PC-3 (cell line): ENCODE measurements at regions not wholly inside any gene's neighbourhood (a gene's known extent, or its start where the extent isn't known, plus 50 kb on each side); places are given as distances from the start of the nearest gene placed in this dataset.

Experiments used
- EZH2 ChIP-seq: fragments of 300-600 bp; sonication (generic); IDR thresholded peaks from one replicate; pipeline ENCODE4 v1.6.1; 2017; ENCODE audit warnings: antibody characterized with exemption, mild to moderate bottlenecking, low read length; ENCODE audit not compliant: unreplicated experiment
- TF ChIP-seq, protein P1 (sequence below): fragments of 300-600 bp; sonication (generic); conservative IDR thresholded peaks from 2 replicates; pipeline ENCODE4 v1.5.1; 2017; ENCODE audit warnings: antibody characterized with exemption, low read depth, mild to moderate bottlenecking, low read length

DNA sequence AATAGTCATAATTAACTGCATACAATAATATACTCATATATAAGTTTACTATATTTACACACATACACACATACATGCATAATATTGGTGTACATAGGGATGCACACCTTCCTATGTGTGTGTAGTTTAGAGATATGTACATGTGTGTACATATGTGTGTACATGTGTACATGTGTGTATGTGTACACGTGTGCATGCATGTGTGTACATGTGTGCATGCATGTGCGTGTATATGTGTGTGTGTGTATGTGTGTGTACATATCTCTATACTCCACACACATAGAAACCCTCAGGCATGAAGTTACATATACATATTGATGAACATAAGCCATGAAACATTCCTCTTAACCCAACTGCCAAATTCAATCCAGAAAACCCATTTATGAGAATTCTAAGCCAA, 547.8 kb downstream of the TLR4 start:
- TF ChIP-seq, protein P1, sequence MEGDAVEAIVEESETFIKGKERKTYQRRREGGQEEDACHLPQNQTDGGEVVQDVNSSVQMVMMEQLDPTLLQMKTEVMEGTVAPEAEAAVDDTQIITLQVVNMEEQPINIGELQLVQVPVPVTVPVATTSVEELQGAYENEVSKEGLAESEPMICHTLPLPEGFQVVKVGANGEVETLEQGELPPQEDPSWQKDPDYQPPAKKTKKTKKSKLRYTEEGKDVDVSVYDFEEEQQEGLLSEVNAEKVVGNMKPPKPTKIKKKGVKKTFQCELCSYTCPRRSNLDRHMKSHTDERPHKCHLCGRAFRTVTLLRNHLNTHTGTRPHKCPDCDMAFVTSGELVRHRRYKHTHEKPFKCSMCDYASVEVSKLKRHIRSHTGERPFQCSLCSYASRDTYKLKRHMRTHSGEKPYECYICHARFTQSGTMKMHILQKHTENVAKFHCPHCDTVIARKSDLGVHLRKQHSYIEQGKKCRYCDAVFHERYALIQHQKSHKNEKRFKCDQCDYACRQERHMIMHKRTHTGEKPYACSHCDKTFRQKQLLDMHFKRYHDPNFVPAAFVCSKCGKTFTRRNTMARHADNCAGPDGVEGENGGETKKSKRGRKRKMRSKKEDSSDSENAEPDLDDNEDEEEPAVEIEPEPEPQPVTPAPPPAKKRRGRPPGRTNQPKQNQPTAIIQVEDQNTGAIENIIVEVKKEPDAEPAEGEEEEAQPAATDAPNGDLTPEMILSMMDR = no peak
- TF ChIP-seq EZH2 = no peak
